PC-3 (cell line): ENCODE measurements at regions not wholly inside any gene's neighbourhood (a gene's known extent, or its start where the extent isn't known, plus 50 kb on each side); places are given as distances from the start of the nearest gene placed in this dataset.

Source experiments
- EZH2 ChIP-seq: fragments of 300-600 bp; sonication (generic); IDR thresholded peaks from one replicate; pipeline ENCODE4 v1.6.1; 2017; ENCODE audit warnings: antibody characterized with exemption, mild to moderate bottlenecking, low read length; ENCODE audit not compliant: unreplicated experiment
- EZH2phosphoT487 ChIP-seq: fragments of 300-600 bp; sonication (generic); IDR thresholded peaks from 2 replicates; pipeline ENCODE4 v1.6.1; 2018; ENCODE audit warnings: mild to moderate bottlenecking, antibody characterized with exemption, low read length, borderline replicate concordance
- TF ChIP-seq, protein P1 (sequence below): fragments of 300-600 bp; sonication (generic); conservative IDR thresholded peaks from 2 replicates; pipeline ENCODE4 v1.5.1; 2017; ENCODE audit warnings: antibody characterized with exemption, low read depth, mild to moderate bottlenecking, low read length

DNA sequence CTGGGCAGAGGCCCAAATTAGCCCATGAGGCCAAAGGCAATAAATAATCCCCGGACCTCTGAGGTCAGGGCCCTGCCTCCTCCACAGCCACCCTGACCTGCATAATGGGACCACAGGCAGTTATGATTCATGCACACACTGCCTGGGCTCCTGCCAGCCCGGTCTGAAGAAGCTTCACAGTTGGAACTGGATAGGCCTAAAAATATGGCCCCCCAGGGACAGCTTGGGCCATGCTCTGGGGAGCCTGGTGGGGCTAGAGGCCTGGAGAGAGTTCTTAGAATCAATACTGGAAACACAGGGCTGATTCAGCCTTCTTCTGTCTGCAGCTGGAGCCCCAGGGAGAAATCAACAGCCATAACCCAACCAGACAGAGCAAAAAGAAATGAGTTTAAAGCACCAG is 112.8 kb upstream of the CADM1 start:
- TF ChIP-seq, protein P1, sequence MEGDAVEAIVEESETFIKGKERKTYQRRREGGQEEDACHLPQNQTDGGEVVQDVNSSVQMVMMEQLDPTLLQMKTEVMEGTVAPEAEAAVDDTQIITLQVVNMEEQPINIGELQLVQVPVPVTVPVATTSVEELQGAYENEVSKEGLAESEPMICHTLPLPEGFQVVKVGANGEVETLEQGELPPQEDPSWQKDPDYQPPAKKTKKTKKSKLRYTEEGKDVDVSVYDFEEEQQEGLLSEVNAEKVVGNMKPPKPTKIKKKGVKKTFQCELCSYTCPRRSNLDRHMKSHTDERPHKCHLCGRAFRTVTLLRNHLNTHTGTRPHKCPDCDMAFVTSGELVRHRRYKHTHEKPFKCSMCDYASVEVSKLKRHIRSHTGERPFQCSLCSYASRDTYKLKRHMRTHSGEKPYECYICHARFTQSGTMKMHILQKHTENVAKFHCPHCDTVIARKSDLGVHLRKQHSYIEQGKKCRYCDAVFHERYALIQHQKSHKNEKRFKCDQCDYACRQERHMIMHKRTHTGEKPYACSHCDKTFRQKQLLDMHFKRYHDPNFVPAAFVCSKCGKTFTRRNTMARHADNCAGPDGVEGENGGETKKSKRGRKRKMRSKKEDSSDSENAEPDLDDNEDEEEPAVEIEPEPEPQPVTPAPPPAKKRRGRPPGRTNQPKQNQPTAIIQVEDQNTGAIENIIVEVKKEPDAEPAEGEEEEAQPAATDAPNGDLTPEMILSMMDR: no peak
- TF ChIP-seq EZH2 (no peak), EZH2phosphoT487 (no peak)
